GM18858 (cell line): ENCODE measurements at regions not wholly inside any gene's neighbourhood (a gene's known extent, or its start where the extent isn't known, plus 50 kb on each side); places are given as distances from the start of the nearest gene placed in this dataset.
"Not testable (repeated sequence)": the region's sequence is repeated elsewhere in the genome, so short reads cannot be mapped to it uniquely, and the experiment has no call there.

Experiments
- ATAC-seq: cut with Tn5 transposase; IDR thresholded peaks from one replicate; pipeline ENCODE4 v1.9.1; 2021; ENCODE audit not compliant: unreplicated experiment

DNA sequence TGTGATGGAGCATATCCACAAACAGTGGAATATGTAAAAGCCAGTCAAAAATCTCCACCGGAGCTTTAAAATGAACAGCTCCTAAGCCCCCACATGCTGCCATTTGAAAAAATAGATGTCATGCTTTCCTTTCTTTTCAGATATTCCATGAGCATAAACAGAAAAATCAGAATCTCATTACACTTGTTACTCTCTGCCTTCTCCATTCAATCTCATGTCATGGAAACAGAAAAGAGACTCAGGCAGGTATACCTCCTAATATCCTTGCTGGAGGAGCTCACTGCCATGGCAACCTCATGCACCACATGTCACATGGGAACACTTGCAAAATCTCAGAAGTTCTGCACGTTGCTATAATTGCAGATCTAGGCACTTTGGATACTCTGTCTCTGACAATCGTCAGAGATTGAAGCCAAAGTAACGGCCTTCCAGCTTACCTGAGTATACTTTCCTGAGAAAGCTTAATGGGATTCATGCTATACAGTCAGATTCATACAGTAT lies 317.0 kb upstream of the ADAMTS9 start:
- ATAC-seq: no peak

DNA sequence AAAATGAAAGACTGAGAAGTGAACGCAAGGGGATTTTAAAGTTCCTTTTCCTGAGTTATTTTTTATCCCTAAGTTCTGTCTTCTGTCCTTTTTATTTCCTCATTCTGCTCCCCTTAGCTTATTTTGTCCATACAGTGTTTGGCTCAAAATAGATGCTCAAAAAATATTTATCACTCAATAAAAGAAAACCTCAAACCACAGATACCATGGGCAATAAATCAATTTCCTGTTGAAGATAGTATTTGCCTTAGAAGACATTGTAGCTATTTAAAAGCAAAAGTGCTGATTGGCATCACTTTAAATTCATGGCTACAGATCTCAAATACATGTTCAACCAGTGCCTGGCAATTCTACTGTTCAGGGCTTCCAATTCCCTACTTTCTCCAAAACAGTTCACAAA lies 316.5 kb upstream of the ADAMTS9 start:
- ATAC-seq: no peak

DNA sequence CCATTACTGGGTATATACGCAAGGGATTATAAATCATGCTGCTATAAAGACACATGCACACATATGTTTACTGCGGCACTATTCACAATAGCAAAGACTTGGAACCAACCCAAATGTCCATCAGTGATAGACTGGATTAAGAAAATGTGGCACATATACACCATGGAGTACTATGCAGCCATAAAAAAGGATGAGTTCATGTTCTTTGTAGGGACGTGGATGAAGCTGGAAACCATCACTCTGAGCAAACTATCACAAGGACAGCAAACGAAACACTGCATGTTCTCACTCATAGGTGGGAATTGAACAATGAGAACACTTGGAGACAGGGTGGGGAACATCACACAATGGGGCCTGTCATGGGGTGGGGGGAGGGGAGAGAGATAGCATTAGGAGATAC lies 313.3 kb upstream of the ADAMTS9 start:
- ATAC-seq: not testable (repeated sequence)

GRCh38 chr3:64998317-64998716 lies 310.5 kb upstream of the ADAMTS9 start:
- no peak for ATAC-seq

- no peak for ATAC-seq
Observed at GRCh38 chr3:64995857-64996551, 308.2 kb upstream of the ADAMTS9 start.

DNA sequence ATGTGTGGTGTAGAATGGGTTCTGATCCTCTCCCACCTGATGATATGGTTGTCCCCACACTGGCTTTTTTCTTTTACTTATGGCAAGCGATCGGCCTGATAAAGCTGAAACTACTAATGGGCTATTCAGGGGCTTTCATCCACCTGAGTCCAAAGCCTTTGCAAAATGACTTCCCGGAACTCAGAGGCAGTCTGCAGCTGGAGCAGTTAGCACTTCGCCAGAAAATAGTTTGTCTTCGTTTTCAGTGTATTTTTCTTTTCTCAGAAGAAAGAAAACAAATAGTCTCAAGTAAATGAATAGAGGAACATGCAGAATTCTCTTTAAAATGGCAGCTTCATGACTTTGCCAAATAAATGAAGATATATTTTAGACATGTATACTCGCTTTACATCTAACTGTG lies 306.0 kb upstream of the ADAMTS9 start:
- ATAC-seq: no peak

- ATAC-seq: no peak
Observed at GRCh38 chr3:64992530-64993285, 304.9 kb upstream of the ADAMTS9 start.

DNA sequence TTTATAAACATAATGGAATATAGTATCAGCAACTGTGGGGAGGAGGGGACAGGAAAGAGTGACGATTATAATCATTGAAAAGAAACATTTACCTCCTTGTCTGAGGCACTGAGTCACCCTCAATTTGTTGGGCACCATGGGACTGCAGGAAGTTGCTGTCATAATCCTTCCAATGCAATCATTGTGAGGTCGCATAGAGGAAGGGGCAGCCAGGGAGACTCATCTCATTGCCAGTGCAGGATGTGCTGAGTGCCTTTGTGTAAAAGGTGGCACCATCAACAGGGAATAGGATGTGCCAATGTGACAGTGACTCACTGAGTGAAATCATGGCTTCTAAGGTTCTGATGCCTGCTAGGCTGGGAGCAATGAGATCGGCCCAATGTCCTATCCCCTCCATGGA lies 300.4 kb upstream of the ADAMTS9 start:
- ATAC-seq: no peak

- no peak for ATAC-seq
Observed at GRCh38 chr3:64987726-64988125, 299.9 kb upstream of the ADAMTS9 start.

- ATAC-seq: no peak
Observed at GRCh38 chr3:64985072-64985471, 297.3 kb upstream of the ADAMTS9 start.

DNA sequence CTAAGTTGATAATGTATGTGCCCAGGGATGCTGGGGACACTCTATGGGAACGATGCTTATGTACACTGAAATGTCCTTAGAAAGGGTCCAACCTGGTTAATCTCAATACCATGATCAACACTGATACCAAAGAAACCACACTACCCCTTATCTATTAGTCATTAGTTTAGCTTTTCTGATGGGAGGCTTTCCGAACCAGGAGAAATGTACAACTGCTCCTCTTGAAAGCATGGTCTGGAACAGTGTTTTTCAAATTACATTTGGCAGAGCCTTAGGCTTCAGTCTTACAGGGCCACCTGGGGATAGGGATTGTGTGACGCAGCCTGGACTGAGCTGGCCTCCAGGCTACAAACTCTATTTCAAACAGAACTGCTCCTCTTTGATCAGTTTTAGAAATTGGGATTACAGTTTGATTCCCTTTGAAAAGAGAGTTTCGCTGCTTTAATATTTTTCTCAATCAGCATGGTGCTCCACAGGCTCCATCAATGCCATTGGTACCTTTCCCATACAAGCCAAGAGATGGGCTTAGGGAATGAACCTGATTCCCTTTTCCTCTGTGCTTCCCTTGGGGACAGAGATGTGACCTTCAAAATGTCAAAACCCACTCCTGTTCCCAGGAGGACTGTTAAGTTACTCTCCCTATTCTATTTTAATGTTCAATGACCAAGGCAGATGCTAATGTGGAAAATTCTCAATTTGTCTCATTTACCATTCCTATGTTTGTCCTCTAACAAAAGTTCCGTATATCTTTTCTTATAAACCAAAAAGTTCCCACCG lies 296.0 kb upstream of the ADAMTS9 start:
- no peak for ATAC-seq

GRCh38 chr3:64977308-64978100 lies 289.7 kb upstream of the ADAMTS9 start:
- no peak for ATAC-seq

GRCh38 chr3:64976456-64976855 lies 288.7 kb upstream of the ADAMTS9 start:
- no peak for ATAC-seq

GRCh38 chr3:64975147-64975546 lies 287.3 kb upstream of the ADAMTS9 start:
- ATAC-seq: no peak

GRCh38 chr3:64974401-64974800 lies 286.6 kb upstream of the ADAMTS9 start:
- ATAC-seq: no peak

GRCh38 chr3:64972793-64973192 lies 285.0 kb upstream of the ADAMTS9 start:
- peak; percentile 66 for ATAC-seq

- no peak for ATAC-seq
Observed at GRCh38 chr3:64971602-64972001, 283.8 kb upstream of the ADAMTS9 start.

DNA sequence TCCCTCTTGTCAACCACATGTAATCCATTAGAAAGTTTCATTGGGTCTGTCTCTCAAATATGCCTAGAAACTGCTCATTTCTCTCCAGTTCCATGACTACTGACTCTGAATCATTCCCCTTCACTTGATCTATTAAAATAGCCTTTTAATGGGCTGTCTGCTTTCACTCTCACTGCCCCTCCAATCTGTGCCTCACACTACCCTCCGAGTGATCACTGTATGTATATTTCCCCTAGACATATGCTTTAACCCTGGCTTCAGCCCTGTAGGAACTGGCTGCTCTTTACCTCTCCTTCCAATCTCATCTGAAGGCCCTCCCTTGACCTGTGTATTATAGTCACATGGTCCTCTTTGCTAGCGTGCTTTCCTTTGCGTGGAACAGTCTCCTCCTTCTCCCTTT lies 282.8 kb upstream of the ADAMTS9 start:
- ATAC-seq: no peak

DNA sequence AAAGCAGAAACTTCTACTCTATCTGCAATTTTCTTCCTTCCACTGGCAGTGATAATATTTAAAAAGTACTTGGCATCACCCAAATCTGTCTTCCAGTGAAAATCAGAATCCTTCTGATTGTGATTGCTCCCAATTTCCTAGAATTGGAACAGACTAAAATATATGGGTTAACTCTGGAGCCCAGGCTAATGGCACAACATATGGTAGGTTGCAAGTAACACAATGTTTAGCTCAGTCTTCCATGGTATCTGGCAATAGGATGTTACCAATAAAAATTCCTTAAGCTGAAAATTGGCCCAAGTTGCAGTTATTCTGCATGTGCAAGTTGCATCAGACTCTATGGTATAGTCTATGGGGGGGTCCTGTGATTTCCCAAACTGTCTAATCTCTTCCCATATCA lies 273.5 kb upstream of the ADAMTS9 start:
- ATAC-seq: no peak

DNA sequence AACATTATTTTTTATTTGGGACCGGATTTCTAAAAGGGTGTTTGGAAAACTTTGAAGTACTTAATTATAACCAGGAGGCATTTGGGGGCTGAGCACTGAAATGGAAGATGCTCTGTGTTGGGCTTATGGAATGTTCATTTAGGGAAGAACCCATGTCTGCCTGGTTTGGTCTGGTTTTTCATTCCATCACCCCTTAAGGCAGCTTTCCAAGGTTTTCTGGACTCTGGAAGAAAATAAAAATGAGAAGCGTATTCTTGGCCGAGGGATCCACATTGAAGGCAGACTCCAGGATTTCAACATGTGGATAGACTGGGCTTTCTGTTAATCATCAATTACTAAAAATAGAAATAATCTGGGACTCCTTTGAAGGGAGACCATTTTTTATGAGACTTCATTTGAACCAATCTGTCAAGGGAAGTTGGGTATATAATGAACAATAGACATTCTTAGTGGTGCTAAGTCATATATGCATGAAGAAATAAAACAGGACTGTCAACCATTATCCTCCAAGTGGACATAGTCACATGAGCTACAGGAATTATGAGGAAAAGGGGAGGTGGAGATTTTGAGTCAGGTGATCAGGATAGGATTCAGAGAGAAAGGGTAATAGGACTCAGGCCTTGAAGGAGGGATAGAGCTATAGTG lies 270.5 kb upstream of the ADAMTS9 start:
- ATAC-seq: no peak
